Neuronal stem cell (in vitro differentiated cells): ENCODE measurements at regions not wholly inside any gene's neighbourhood (a gene's known extent, or its start where the extent isn't known, plus 50 kb on each side); places are given as distances from the start of the nearest gene placed in this dataset.
A peak's percentile ranks its signal among the peaks of the same experiment; 100 is the strongest.

Source experiments
- DNase-seq: peaks from one replicate; pipeline ENCODE4 v3.0.0-alpha.2; 2013; ENCODE audit warnings: low spot score
- H2AFZ ChIP-seq: one replicate; pipeline ENCODE4 v1.6.1; 2013; ENCODE audit warnings: mild to moderate bottlenecking, low read length, inconsistent platforms
- H2AK5ac ChIP-seq: 2 replicates; pipeline ENCODE4 v1.6.1; 2013; ENCODE audit warnings: low read depth, mild to moderate bottlenecking, inconsistent platforms, low read length, moderate library complexity, mixed read lengths
- H2BK120ac ChIP-seq: 2 replicates; pipeline ENCODE4 v1.6.1; 2013; ENCODE audit warnings: low read depth, mild to moderate bottlenecking, inconsistent platforms, low read length, moderate library complexity, mixed read lengths
- H2BK12ac ChIP-seq: one replicate; pipeline ENCODE4 v1.6.1; 2013; ENCODE audit warnings: low read length, inconsistent platforms
- H2BK15ac ChIP-seq: 2 replicates; pipeline ENCODE4 v1.6.1; 2013; ENCODE audit warnings: mild to moderate bottlenecking, low read length, inconsistent platforms, mixed read lengths
- H2BK5ac ChIP-seq: one replicate; pipeline ENCODE4 v1.6.1; 2013; ENCODE audit warnings: inconsistent platforms, mild to moderate bottlenecking, low read length, moderate library complexity
- H3K14ac ChIP-seq: one replicate; pipeline ENCODE4 v1.6.1; 2013; ENCODE audit warnings: low read length, inconsistent platforms
- H3K18ac ChIP-seq: 2 replicates; pipeline ENCODE4 v1.6.1; 2013; ENCODE audit warnings: low read length, inconsistent platforms
- H3K23ac ChIP-seq: 2 replicates; pipeline ENCODE4 v1.6.1; 2013; ENCODE audit warnings: low read depth, mild to moderate bottlenecking, mixed read lengths, low read length, inconsistent platforms; ENCODE audit not compliant: poor library complexity
- H3K27ac ChIP-seq: replicated peaks from 3 replicates; pipeline ENCODE4 v1.5.1; 2013; ENCODE audit warnings: low read length, inconsistent platforms
- H3K27me3 ChIP-seq, 3 experiments: 2 replicates each; pipeline ENCODE4 v1.6.1; 2013; ENCODE audit warnings: low read length in 3 of 3, mild to moderate bottlenecking in 2 of 3, inconsistent platforms in 1 of 3, low read depth in 1 of 3, mixed read lengths in 1 of 3, moderate library complexity in 1 of 3; ENCODE audit not compliant: control insufficient read depth in 3 of 3, insufficient read depth in 3 of 3
- H3K36me3 ChIP-seq, 2 donors: replicated peaks in 1 of 2; 2 replicates each; pipeline ENCODE4 v1.6.1; 2013; ENCODE audit warnings: low read length in 2 of 2; ENCODE audit not compliant: control insufficient read depth in 2 of 2, insufficient read depth in 2 of 2
- H3K4ac ChIP-seq: 2 replicates; pipeline ENCODE4 v1.6.1; 2013; ENCODE audit warnings: inconsistent platforms, mild to moderate bottlenecking, low read length, moderate library complexity
- H3K4me1 ChIP-seq, 2 donors: 1 replicate in 1 of 2; 2 replicates in 1 of 2; pipeline ENCODE4 v1.6.1; 2013; ENCODE audit warnings: low read length in 2 of 2, low read depth in 1 of 2; ENCODE audit not compliant: control insufficient read depth in 2 of 2, insufficient read depth in 1 of 2
- H3K4me2 ChIP-seq: one replicate; pipeline ENCODE4 v1.6.1; 2013; ENCODE audit warnings: mild to moderate bottlenecking, low read length, inconsistent platforms; ENCODE audit not compliant: insufficient read depth, poor library complexity, severe bottlenecking
- H3K4me3 ChIP-seq, 2 donors: 2 replicates each; pipeline ENCODE4 v1.5.1; 2013; ENCODE audit warnings: low read length in 2 of 2, mild to moderate bottlenecking in 2 of 2, inconsistent platforms in 1 of 2, moderate library complexity in 1 of 2
- H3K79me1 ChIP-seq: one replicate; pipeline ENCODE4 v1.6.1; 2013; ENCODE audit warnings: low read depth, mild to moderate bottlenecking, inconsistent platforms, low read length, moderate library complexity
- H3K9ac ChIP-seq: one replicate; pipeline ENCODE4 v1.6.1; 2013; ENCODE audit warnings: mild to moderate bottlenecking, low read depth, low read length, inconsistent platforms; ENCODE audit not compliant: poor library complexity
- H3K9me3 ChIP-seq, 2 donors: replicated peaks in 1 of 2; 2 replicates each; pipeline versions ENCODE3 to v1.6.1; 2013; ENCODE audit warnings: low read length in 2 of 2, mild to moderate bottlenecking in 2 of 2, inconsistent platforms in 1 of 2, low read depth in 1 of 2, mixed read lengths in 1 of 2, moderate library complexity in 1 of 2; ENCODE audit not compliant: control insufficient read depth in 2 of 2, insufficient read depth in 1 of 2
- H4K8ac ChIP-seq: one replicate; pipeline ENCODE4 v1.6.1; 2013; ENCODE audit warnings: low read depth, mild to moderate bottlenecking, inconsistent platforms, low read length, moderate library complexity
- H4K91ac ChIP-seq: one replicate; pipeline ENCODE4 v1.6.1; 2013; ENCODE audit warnings: low read length, low read depth, mild to moderate bottlenecking, inconsistent platforms; ENCODE audit not compliant: poor library complexity
- WGBS, 2 donors: extraction: QIAGEN DNeasy Blood & Tissue Kit; methylation state at CpG; one replicate each; pipeline ENCODE4 v1.1.7; 2013; ENCODE audit warnings: missing lambda C conversion rate in 2 of 2, mixed read lengths in 1 of 2; ENCODE audit not compliant: insufficient read length in 2 of 2, insufficient replicate concordance in 1 of 2; ENCODE audit errors: extremely low coverage in 2 of 2; 5-methylcytosine and 5-hydroxymethylcytosine counted together

GRCh38 chr7:109752068-109752467 lies 1182.4 kb downstream of the DNAJB9 start:
- Histone ChIP-seq H4K91ac (no peak overlapping the region), H3K27me3 (no peaks in the 10 kb centered on the region), H2BK15ac (no peak overlapping the region), H2BK120ac (no peak overlapping the region), H3K4ac (no peak overlapping the region), H2AFZ (no peak overlapping the region), H3K79me1 (no peaks in the 10 kb centered on the region), H3K27ac (no peak overlapping the region), H3K36me3 (no peaks in the 10 kb centered on the region), H2BK5ac (no peak overlapping the region), H3K4me1 (no peaks in the 10 kb centered on the region), H4K8ac (no peak overlapping the region), H3K18ac (no peak overlapping the region), H3K9me3 (no peaks in the 10 kb centered on the region), H3K4me3 (no peak overlapping the region), H2BK12ac (no peak overlapping the region), H3K4me2 (no peak overlapping the region), H2AK5ac (no peak overlapping the region), H3K23ac (no peak overlapping the region), H3K14ac (no peak overlapping the region), H3K9ac (no peak overlapping the region)
- no CpG with 5 or more reads among the region's 4 CpGs for WGBS, 2 donors
- no peak for DNase-seq

GRCh38 chr7:109757713-109758112 lies 1188.0 kb downstream of the DNAJB9 start:
- H2BK5ac ChIP-seq, result no peak overlapping the region
- no peak overlapping the region for H3K23ac ChIP-seq
- H4K91ac ChIP-seq, result no peak overlapping the region
- H3K4me2 ChIP-seq, result no peak overlapping the region
- no peak overlapping the region for H2BK12ac ChIP-seq
- no peak overlapping the region for H3K4ac ChIP-seq
- no CpG with 5 or more reads among the region's 1 CpG for whole genome bisulfite sequencing, 2 donors
- H4K8ac ChIP-seq, result no peak overlapping the region
- H3K9ac ChIP-seq, result no peak overlapping the region
- no peaks in the 10 kb centered on the region for H3K9me3 ChIP-seq
- H3K79me1 ChIP-seq, result no peaks in the 10 kb centered on the region
- H2AFZ ChIP-seq, result no peak overlapping the region
- H3K27me3 ChIP-seq, result no peaks in the 10 kb centered on the region
- H2BK15ac ChIP-seq, result no peak overlapping the region
- DNase-seq, result no peak
- H3K18ac ChIP-seq, result no peak overlapping the region
- no peak overlapping the region for H3K27ac ChIP-seq
- no peak overlapping the region for H2AK5ac ChIP-seq
- H3K14ac ChIP-seq, result no peak overlapping the region
- H3K4me1 ChIP-seq, result no peaks in the 10 kb centered on the region
- no peak overlapping the region for H2BK120ac ChIP-seq
- no peaks in the 10 kb centered on the region for H3K36me3 ChIP-seq
- no peak overlapping the region for H3K4me3 ChIP-seq

GRCh38 chr7:109763611-109764010 lies 1193.9 kb downstream of the DNAJB9 start:
- Histone ChIP-seq H3K4me1 (no peaks in the 10 kb centered on the region), H3K36me3 (no peaks in the 10 kb centered on the region), H4K8ac (no peak overlapping the region), H3K9me3 (no peaks in the 10 kb centered on the region), H3K4ac (no peak overlapping the region), H2BK15ac (no peak overlapping the region), H3K23ac (no peak overlapping the region), H3K14ac (no peak overlapping the region), H3K27ac (no peak overlapping the region), H2AK5ac (no peak overlapping the region), H2BK12ac (no peak overlapping the region), H2BK5ac (no peak overlapping the region), H3K18ac (no peak overlapping the region), H3K27me3 (no peaks in the 10 kb centered on the region), H4K91ac (no peak overlapping the region), H3K79me1 (no peaks in the 10 kb centered on the region), H3K9ac (no peak overlapping the region), H2AFZ (no peak overlapping the region), H3K4me2 (no peak overlapping the region), H2BK120ac (no peak overlapping the region), H3K4me3 (no peak overlapping the region)
- no peak for DNase-seq
- WGBS, 2 donors, result no CpG with 5 or more reads among the region's 3 CpGs

- no peak overlapping the region for H2BK120ac ChIP-seq
- no peaks in the 10 kb centered on the region for H3K79me1 ChIP-seq
- H2BK15ac ChIP-seq, result no peak overlapping the region
- H3K4me3 ChIP-seq, result no peak overlapping the region
- no peak overlapping the region for H3K27ac ChIP-seq
- no CpG with 5 or more reads among the region's 3 CpGs for WGBS, 2 donors
- no peak overlapping the region for H3K9ac ChIP-seq
- H3K4me2 ChIP-seq, result no peak overlapping the region
- H2AK5ac ChIP-seq, result no peak overlapping the region
- H3K18ac ChIP-seq, result no peak overlapping the region
- no peak overlapping the region for H2BK5ac ChIP-seq
- H3K27me3 ChIP-seq, result no peaks in the 10 kb centered on the region
- H4K8ac ChIP-seq, result no peak overlapping the region
- no peaks in the 10 kb centered on the region for H3K36me3 ChIP-seq
- H4K91ac ChIP-seq, result no peak overlapping the region
- no peak overlapping the region for H3K14ac ChIP-seq
- H3K23ac ChIP-seq, result no peak overlapping the region
- no peaks in the 10 kb centered on the region for H3K4me1 ChIP-seq
- H3K9me3 ChIP-seq, result no peaks in the 10 kb centered on the region
- no peak for DNase-seq
- no peak overlapping the region for H2BK12ac ChIP-seq
- H2AFZ ChIP-seq, result peak overlapping the region; percentile 46
- no peak overlapping the region for H3K4ac ChIP-seq
Observed at GRCh38 chr7:109772161-109772560, 1202.5 kb downstream of the DNAJB9 start.
